ENCODE measurements at regions not wholly inside any gene's neighbourhood (a gene's known extent, or its start where the extent isn't known, plus 50 kb on each side); places are given as distances from the start of the nearest gene placed in this dataset.

GRCh38 chr6:56708810-56709597, 66.3 kb upstream of the DST start:
- Histone ChIP-seq H4K8ac (replicated peaks; ENCODE audit: insufficient read length, low read depth, low read length) (no peak overlapping the region), H2BK12ac (ENCODE audit: insufficient read length, low read depth, low read length) (no peak overlapping the region), H2AFZ (ENCODE audit: low read length) (no peak overlapping the region), H4K5ac (ENCODE audit: insufficient read length, low read depth, low read length) (no peak overlapping the region), H3K9me3 (ENCODE audit: control insufficient read depth, low read depth, low read length) (no peaks in the 10 kb centered on the region), H3T11ph (ENCODE audit: low read length) (no peak overlapping the region), H2BK120ac (ENCODE audit: low read depth, low read length, poor library complexity, severe bottlenecking) (no peak overlapping the region), H3K56ac (ENCODE audit: insufficient read length, low read depth, low read length) (no peak overlapping the region), H2BK20ac (ENCODE audit: low read depth, low read length, poor library complexity, severe bottlenecking) (no peak overlapping the region), H3K4ac (ENCODE audit: low read depth, low read length) (no peak overlapping the region), H3K18ac (ENCODE audit: insufficient read length, low read depth, low read length) (no peak overlapping the region), H2AK5ac (ENCODE audit: insufficient read length, low read length) (no peak overlapping the region), H3K27ac (ENCODE audit: insufficient read length, low read depth, low read length) (no peak overlapping the region), H4K20me1 (ENCODE audit: control insufficient read depth, insufficient read depth, insufficient read length) (no peaks in the 10 kb centered on the region), H3K9ac (ENCODE audit: extremely low read depth, insufficient read length, low read length) (no peak overlapping the region), H3K23ac (ENCODE audit: insufficient read length, low read depth, low read length) (no peak overlapping the region), H3K79me2 (ENCODE audit: insufficient read depth, low read length) (peaks cover 5% of the 10 kb centered on the region; the same call in 1 of the 2 replicates), H3K79me1 (ENCODE audit: insufficient read depth, low read depth, low read length, poor library complexity, severe bottlenecking) (no peaks in the 10 kb centered on the region), H3K14ac (ENCODE audit: insufficient read depth, low read length) (no peak overlapping the region), H3K4me1 (ENCODE audit: insufficient read depth, low read length) (peaks cover 8% of the 10 kb centered on the region; the same call in 1 of the 2 replicates), H3K4me2 (ENCODE audit: insufficient read depth, insufficient read length, low read length) (no peak overlapping the region), H2BK15ac (ENCODE audit: low read depth, low read length) (no peak overlapping the region), H4K91ac (ENCODE audit: insufficient read length, low read depth, low read length) (no peak overlapping the region), H3K27me3 (ENCODE audit: insufficient read depth, low read length) (no peaks in the 10 kb centered on the region), H3K23me2 (ENCODE audit: insufficient read length, low read depth, low read length, poor library complexity, severe bottlenecking) (no peaks in the 10 kb centered on the region), H2BK5ac (ENCODE audit: insufficient read length, low read length) (no peak overlapping the region)
- H3K9me3 Mint-ChIP-seq: no peaks in the 10 kb centered on the region
- no peak overlapping the region for H3K27ac Mint-ChIP-seq
- TF ChIP-seq, protein P1, sequence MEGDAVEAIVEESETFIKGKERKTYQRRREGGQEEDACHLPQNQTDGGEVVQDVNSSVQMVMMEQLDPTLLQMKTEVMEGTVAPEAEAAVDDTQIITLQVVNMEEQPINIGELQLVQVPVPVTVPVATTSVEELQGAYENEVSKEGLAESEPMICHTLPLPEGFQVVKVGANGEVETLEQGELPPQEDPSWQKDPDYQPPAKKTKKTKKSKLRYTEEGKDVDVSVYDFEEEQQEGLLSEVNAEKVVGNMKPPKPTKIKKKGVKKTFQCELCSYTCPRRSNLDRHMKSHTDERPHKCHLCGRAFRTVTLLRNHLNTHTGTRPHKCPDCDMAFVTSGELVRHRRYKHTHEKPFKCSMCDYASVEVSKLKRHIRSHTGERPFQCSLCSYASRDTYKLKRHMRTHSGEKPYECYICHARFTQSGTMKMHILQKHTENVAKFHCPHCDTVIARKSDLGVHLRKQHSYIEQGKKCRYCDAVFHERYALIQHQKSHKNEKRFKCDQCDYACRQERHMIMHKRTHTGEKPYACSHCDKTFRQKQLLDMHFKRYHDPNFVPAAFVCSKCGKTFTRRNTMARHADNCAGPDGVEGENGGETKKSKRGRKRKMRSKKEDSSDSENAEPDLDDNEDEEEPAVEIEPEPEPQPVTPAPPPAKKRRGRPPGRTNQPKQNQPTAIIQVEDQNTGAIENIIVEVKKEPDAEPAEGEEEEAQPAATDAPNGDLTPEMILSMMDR (conservative IDR thresholded peaks at IDR 0.05): peak; percentile 83
- no peaks in the 10 kb centered on the region for H3K36me3 Mint-ChIP-seq (ENCODE audit: insufficient read depth in 1 of 3, low read depth in 3 of 3)
- WGBS (ENCODE audit: extremely low coverage, insufficient read length, low lambda C conversion rate): no CpG with 5 or more reads among the region's 4 CpGs
- H3K27me3 Mint-ChIP-seq (ENCODE audit: low read depth): no peaks in the 10 kb centered on the region
- peaks cover 22 to 24% of the 10 kb centered on the region in 2 experiments for H3K4me1 Mint-ChIP-seq
- DNase-seq: no peak
- no peak overlapping the region for H3K4me3 Mint-ChIP-seq
